ENCODE measurements at regions not wholly inside any gene's neighbourhood (a gene's known extent, or its start where the extent isn't known, plus 50 kb on each side); places are given as distances from the start of the nearest gene placed in this dataset.

DNA sequence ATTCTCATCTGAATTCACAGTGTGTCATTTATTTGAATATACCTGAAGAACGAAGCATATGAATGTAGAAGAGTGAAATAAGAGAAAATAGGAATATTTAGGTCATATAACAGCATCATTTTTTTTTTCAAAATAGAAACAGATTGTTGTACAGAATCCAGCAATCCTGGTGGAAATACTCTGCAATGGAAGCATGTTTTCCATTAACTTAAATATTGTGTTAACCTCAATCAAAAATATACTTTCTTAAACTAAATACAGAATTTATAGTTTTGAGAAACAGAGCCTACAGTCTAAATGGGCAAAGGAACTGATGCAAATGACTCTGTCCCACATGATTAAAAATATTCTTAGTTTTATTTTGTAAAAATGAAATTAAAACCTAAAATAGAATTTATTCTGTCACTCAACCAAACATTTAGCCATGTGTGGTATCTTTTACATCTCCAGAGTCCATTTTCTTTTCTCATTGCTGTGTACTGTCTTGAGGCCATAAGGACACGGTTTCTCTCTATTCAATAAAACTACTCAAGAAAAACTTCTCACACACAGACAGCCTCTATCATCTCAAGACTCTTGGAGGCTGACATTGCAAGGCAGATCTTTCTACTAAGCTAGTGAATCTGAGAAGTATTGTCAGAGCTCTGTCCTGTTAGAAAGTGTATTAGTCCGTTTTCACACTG, 322.6 kb downstream of the LTN1 start:
- TF ChIP-seq, protein P1, sequence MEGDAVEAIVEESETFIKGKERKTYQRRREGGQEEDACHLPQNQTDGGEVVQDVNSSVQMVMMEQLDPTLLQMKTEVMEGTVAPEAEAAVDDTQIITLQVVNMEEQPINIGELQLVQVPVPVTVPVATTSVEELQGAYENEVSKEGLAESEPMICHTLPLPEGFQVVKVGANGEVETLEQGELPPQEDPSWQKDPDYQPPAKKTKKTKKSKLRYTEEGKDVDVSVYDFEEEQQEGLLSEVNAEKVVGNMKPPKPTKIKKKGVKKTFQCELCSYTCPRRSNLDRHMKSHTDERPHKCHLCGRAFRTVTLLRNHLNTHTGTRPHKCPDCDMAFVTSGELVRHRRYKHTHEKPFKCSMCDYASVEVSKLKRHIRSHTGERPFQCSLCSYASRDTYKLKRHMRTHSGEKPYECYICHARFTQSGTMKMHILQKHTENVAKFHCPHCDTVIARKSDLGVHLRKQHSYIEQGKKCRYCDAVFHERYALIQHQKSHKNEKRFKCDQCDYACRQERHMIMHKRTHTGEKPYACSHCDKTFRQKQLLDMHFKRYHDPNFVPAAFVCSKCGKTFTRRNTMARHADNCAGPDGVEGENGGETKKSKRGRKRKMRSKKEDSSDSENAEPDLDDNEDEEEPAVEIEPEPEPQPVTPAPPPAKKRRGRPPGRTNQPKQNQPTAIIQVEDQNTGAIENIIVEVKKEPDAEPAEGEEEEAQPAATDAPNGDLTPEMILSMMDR (IDR thresholded peaks at IDR 0.05; ENCODE audit: insufficient read depth in 1 of 2, low read depth in 1 of 2, low read length in 1 of 2, severe bottlenecking in 1 of 2, unreplicated experiment in 1 of 2), result no peak
- Histone ChIP-seq H3K27me3 (replicated peaks; ENCODE audit: control insufficient read depth, insufficient read depth, low read length) (no peaks in the 10 kb centered on the region), H3K9me3 (no peaks in the 10 kb centered on the region), H3K36me3 (ENCODE audit: control insufficient read depth, insufficient read depth, low read length) (no peaks in the 10 kb centered on the region), H3K4me1 (no peaks in the 10 kb centered on the region), H3K4me3 (ENCODE audit: low read depth, low read length) (no peak overlapping the region)
- no TSS peak for BruUV-seq (replicated peaks)
- intact Hi-C loops (cut with micrococcal nuclease; ENCODE audit: unreplicated experiment), result no loop called here
- no peaks in the 10 kb centered on the region for H3K27me3 Mint-ChIP-seq (ENCODE audit: insufficient read depth, unreplicated experiment)
- DNase-seq, result no peak
- H3K4me3 Mint-ChIP-seq (ENCODE audit: unreplicated experiment), result no peak overlapping the region
- no peaks in the 10 kb centered on the region for H3K4me1 Mint-ChIP-seq (ENCODE audit: low read depth, unreplicated experiment)
- ChIA-PET POLR2A (no interaction called here), CTCF (no interaction called here)
- H3K27ac Mint-ChIP-seq (ENCODE audit: unreplicated experiment), result no peak overlapping the region
- no peaks in the 10 kb centered on the region for H3K36me3 Mint-ChIP-seq (ENCODE audit: insufficient read depth, unreplicated experiment)
- H3K9me3 Mint-ChIP-seq (ENCODE audit: unreplicated experiment), result no peaks in the 10 kb centered on the region

DNA sequence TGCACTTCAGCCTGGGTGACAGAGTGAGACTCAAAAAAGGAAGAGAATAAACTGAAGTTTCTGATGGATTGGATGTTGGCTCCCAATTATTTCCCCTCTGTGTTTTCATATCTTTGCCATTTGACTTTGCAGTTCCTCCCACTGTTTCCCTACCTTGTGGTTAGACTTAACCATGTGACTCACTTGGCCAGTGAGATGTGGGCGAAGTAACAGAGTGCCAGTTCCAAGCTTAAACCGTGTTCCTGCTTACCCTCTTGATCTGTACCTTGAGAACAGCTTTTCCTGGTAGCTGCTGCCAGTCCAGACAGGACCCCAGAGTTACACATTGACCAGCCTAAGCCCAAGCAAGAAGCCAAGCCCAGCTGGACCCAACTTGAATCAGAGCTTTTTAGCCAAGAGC, 323.4 kb downstream of the LTN1 start:
- no peaks in the 10 kb centered on the region for H3K36me3 Mint-ChIP-seq (ENCODE audit: insufficient read depth, unreplicated experiment)
- H3K4me3 Mint-ChIP-seq (ENCODE audit: unreplicated experiment), result no peak overlapping the region
- H3K27ac Mint-ChIP-seq (ENCODE audit: unreplicated experiment), result no peak overlapping the region
- intact Hi-C loops (cut with micrococcal nuclease; ENCODE audit: unreplicated experiment), result no loop called here
- no peaks in the 10 kb centered on the region for H3K9me3 ChIP-seq
- ChIA-PET CTCF (no interaction called here), POLR2A (no interaction called here)
- H3K27me3 ChIP-seq (replicated peaks; ENCODE audit: control insufficient read depth, insufficient read depth, low read length), result no peaks in the 10 kb centered on the region
- H3K4me1 ChIP-seq, result no peaks in the 10 kb centered on the region
- no peaks in the 10 kb centered on the region for H3K9me3 Mint-ChIP-seq (ENCODE audit: unreplicated experiment)
- DNase-seq, result no peak
- H3K4me3 ChIP-seq (ENCODE audit: low read depth, low read length), result no peak overlapping the region
- H3K36me3 ChIP-seq (ENCODE audit: control insufficient read depth, insufficient read depth, low read length), result no peaks in the 10 kb centered on the region
- TF ChIP-seq, protein P1 (IDR thresholded peaks at IDR 0.05; ENCODE audit: insufficient read depth in 1 of 2, low read depth in 1 of 2, low read length in 1 of 2, severe bottlenecking in 1 of 2, unreplicated experiment in 1 of 2), result no peak
- no peaks in the 10 kb centered on the region for H3K4me1 Mint-ChIP-seq (ENCODE audit: low read depth, unreplicated experiment)
- BruUV-seq (replicated peaks), result no TSS peak
- H3K27me3 Mint-ChIP-seq (ENCODE audit: insufficient read depth, unreplicated experiment), result no peaks in the 10 kb centered on the region

DNA sequence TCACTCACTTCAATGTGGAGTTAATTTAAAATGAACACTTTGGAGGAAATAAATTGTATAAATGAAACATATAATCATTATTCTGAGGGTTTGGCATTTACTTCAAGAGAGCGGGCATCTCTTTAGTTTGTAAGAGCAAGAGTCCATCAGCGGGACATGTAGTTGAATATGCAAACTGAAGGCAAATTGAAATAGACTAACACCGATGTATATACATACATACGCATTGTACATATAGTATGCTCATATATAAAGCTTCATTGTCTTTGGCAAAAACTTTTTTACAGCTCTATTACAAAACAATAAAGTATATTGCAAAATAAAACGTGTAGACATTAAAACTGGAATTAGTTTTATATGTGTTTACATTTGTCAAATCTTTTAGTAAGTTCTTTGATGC, 328.9 kb downstream of the LTN1 start:
- no peak overlapping the region for H3K27ac Mint-ChIP-seq (ENCODE audit: unreplicated experiment)
- H3K27me3 ChIP-seq (replicated peaks; ENCODE audit: control insufficient read depth, insufficient read depth, low read length), result no peaks in the 10 kb centered on the region
- ChIA-PET CTCF (no interaction called here), POLR2A (no interaction called here)
- no peaks in the 10 kb centered on the region for H3K9me3 ChIP-seq
- no peak overlapping the region for H3K4me3 Mint-ChIP-seq (ENCODE audit: unreplicated experiment)
- no peaks in the 10 kb centered on the region for H3K4me1 Mint-ChIP-seq (ENCODE audit: low read depth, unreplicated experiment)
- H3K36me3 ChIP-seq (ENCODE audit: control insufficient read depth, insufficient read depth, low read length), result no peaks in the 10 kb centered on the region
- intact Hi-C loops (cut with micrococcal nuclease; ENCODE audit: unreplicated experiment), result no loop called here
- no peaks in the 10 kb centered on the region for H3K36me3 Mint-ChIP-seq (ENCODE audit: insufficient read depth, unreplicated experiment)
- H3K4me1 ChIP-seq, result no peaks in the 10 kb centered on the region
- no peaks in the 10 kb centered on the region for H3K27me3 Mint-ChIP-seq (ENCODE audit: insufficient read depth, unreplicated experiment)
- DNase-seq, result no peak
- TF ChIP-seq, protein P1 (IDR thresholded peaks at IDR 0.05; ENCODE audit: insufficient read depth in 1 of 2, low read depth in 1 of 2, low read length in 1 of 2, severe bottlenecking in 1 of 2, unreplicated experiment in 1 of 2), result no peak
- no peaks in the 10 kb centered on the region for H3K9me3 Mint-ChIP-seq (ENCODE audit: unreplicated experiment)
- H3K4me3 ChIP-seq (ENCODE audit: low read depth, low read length), result no peak overlapping the region
- BruUV-seq (replicated peaks), result no TSS peak

All from Caco-2 (cell line).